NCI-H2196 treated with DMSO at 0.1 percent for 48 hours (cell line): ENCODE measurements at regions not wholly inside any gene's neighbourhood (a gene's known extent, or its start where the extent isn't known, plus 50 kb on each side); places are given as distances from the start of the nearest gene placed in this dataset.
"Not testable (repeated sequence)": the region's sequence is repeated elsewhere in the genome, so short reads cannot be mapped to it uniquely, and the experiment has no call there.

Experiments
- DNase-seq: peaks from one replicate; lab custom pipeline; 2025; ENCODE audit not compliant: unreplicated experiment; lab: John Stamatoyannopoulos, UW

DNA sequence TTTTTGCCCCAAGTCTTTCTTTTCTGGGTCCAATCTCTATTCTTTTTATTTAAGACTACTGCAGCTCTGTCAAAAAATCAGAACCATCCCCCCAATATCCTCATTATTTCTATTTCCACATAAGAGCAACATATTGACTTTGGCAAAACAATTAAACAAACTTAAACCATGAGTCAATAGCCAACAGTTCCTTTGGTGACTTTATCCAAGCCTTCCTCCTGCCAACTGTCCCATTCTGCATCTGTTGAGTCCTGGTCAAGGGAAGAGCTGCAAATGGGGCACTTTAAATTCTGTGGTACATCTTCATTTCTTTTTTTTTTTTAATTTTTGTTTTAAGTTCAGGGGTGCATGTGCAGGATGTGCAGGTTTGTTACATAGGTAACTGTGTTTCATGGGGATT, 1875.0 kb upstream of the PCDH7 start:
- DNase-seq = no peak

GRCh38 chr4:28857028-28857427, 1863.1 kb upstream of the PCDH7 start:
- DNase-seq = not testable (repeated sequence)

DNA sequence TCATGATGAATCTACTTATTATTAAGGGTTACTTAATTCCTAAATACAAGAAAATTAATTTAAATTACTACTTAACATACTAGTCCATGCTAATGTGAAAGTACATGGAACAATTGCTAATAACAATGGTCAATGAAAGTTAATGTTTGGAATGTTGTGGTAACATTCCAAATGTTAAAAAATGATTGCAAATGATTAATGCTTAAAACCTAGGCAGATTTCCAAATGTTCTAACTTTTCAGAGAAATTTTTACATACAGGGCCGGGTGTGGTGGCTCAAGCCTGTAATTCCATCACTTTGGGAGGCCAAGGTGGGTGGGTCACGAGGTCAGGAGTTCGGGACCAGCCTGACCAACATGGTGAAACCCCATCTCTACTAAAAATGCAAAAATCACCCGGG, 1851.3 kb upstream of the PCDH7 start:
- no peak for DNase-seq

GRCh38 chr4:28879178-28879577, 1841.0 kb upstream of the PCDH7 start:
- no peak for DNase-seq

DNA sequence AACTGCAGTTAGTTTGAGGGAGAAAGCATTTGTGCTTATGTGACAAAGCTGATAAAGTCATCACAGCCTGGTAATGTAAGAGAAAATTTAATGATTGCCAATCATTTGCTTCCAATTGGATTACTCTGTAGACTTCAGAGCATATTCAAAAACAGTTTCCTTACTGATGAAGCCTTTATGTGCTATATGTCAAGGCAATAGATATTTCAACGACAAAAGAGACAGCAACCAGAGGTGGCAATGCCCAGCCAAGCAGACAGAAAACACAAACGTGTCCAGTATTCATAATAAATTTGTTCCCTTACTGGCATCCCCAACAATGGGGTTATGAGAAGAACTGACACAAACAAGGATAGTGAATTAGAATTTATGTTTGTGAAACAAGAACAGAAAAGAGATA, 1840.3 kb upstream of the PCDH7 start:
- DNase-seq = no peak

DNA sequence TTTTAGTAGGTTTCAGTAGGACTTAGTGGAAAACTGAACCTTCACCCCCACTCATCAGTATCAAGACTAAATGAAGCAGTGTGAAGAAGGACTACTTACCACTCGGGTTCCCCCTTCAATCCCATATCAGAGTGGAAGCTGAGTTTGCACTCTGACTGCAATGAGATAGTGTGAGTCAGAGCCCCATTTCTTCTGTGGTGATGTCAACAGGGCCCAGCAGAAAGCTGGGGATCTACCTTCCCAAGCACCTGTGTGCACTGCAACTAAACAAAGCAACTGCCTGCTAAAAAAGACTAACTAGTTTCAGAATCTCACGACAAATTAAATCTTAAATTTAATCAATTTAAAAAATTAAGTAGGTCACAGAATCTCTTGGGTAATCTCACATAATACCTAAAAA, 1837.0 kb upstream of the PCDH7 start:
- no peak for DNase-seq

GRCh38 chr4:28886934-28887333, 1833.2 kb upstream of the PCDH7 start:
- DNase-seq = no peak

GRCh38 chr4:28890949-28891775, 1829.0 kb upstream of the PCDH7 start:
- DNase-seq = no peak

DNA sequence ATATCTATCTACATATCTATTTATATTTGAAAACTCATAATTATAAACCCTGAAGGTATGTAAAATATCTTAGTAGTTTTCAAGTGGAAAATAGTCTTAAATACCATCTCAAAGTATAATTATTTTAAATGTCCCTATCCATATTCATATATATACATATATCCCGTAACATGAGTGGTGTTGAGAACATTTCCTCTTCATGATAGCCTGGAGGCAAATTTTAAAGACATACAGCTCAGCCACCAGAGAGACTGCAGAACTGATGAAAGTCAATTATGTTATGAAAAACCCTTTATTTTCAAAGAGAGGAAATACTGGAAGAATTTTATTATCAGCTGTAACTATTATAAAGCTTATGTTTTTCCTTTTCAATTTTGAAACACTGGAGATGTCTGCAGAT, 1806.7 kb upstream of the PCDH7 start:
- DNase-seq = no peak

DNA sequence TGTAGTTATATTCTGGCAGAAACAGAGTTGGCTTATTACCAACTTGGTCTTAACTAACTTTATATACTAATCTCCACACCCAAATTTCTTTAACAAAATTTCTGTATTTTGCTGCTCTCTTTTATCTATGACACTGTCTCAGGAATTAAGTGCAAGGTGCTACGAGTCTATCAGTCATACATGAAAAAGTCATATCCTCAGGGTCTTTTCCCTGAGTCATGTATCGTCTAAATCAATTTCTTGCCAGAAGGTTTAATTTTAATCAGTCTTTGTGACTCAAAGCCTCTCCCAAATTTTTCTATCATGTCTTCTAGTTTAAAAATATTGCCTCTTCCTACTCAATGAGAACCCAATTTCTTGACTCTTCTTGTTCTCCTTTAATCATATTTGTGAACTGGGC, 1803.6 kb upstream of the PCDH7 start:
- DNase-seq = no peak

GRCh38 chr4:28918871-28919270, 1801.3 kb upstream of the PCDH7 start:
- DNase-seq = no peak

DNA sequence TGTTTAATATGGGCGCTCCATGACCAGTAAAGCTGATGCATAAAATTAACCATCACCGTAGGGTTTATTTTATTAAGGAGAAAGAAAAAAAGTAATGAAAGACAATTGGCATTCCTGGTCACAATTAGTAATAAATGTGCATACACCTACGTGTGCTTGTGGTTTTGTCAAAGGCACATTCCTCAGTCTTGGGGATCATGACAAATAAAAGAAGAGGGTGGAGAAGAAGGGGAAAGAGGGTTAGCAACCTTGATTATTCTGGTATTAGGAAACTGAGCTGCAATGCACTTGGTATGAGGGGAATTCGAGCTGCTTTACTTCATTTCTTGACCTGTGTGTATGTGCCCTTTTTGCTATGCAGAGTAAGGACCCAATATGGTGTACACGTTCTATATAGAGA, 1798.3 kb upstream of the PCDH7 start:
- DNase-seq = no peak

DNA sequence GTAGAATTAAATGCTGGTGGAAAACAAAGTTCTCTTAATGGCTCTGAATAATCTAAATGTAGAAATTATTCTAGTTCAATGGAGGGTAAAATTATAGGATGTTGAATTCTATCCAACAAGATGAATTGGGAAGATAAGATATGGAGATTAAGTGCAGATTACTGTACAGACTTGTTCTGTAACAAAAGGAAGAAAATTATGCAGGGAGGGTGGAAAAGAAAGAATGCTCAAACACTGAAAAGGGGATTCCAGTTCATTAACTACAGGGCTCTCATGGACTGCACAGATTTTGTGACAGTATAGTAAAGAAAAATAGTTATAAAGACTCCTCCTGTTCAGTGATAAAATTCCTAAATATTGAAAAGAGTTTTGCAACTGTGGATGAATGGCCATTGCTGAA, 1794.0 kb upstream of the PCDH7 start:
- no peak for DNase-seq

- no peak for DNase-seq
These were observed 1777.5 kb upstream of the PCDH7 start for GRCh38 chr4:28942631-28943030.

DNA sequence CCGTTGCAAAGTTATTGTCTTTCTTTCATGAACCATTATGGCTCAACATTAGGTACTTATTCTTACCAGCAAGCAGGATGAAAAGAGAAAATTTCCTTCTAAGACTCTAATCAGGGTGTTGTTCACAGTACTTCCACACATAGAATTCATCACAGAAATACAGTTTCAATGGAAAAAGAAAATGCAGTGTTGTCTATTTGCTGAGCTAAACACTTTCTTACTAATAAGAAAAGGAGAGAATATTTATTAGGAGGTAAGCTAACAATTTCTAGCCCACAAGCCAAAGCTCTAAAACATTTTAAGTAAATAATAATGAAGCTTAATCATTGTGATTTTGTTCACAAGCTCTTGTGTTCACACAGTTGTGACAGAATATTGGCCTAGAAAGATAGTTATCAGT, 1772.8 kb upstream of the PCDH7 start:
- DNase-seq = no peak

DNA sequence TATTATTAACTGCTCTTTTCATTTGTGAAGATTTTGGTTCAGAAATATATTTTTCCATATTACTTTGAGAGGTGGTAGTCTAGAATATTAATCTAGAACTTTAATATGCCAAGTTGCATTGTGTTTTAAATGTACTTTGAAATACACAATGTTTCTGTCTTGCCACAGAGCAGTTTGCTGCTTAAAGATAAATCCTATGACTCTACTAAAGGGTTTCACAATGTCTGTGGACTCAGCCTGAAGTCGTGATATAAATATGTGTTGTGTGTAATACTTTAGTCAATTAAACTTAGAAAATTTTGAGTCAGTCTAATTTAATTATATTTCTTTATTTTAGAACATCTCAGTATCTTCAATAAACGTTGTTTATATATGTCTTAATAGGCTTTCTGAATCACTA, 1771.7 kb upstream of the PCDH7 start:
- DNase-seq = no peak

- no peak for DNase-seq
These were observed 1753.2 kb upstream of the PCDH7 start for GRCh38 chr4:28966982-28967381.

- no peak for DNase-seq
These were observed 1746.4 kb upstream of the PCDH7 start for GRCh38 chr4:28973587-28974350.

DNA sequence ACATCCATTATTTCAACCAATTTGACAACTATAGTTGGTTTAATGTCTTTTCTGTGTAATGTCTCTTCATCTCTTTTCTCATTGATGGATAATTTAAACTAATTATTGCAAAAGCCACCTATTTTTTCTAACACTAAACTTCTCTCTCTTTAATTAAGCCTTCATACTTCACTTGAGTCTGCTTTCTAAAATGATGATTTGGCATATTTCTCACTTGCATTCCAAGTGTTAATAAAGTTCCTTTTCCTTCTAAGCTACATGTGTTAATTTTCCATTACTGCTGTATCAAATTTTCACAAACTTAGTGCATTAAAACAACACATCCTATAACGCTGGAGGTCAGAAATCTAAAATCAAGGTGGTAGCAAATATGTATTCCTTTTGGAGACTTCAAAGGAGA, 1743.8 kb upstream of the PCDH7 start:
- DNase-seq = no peak

DNA sequence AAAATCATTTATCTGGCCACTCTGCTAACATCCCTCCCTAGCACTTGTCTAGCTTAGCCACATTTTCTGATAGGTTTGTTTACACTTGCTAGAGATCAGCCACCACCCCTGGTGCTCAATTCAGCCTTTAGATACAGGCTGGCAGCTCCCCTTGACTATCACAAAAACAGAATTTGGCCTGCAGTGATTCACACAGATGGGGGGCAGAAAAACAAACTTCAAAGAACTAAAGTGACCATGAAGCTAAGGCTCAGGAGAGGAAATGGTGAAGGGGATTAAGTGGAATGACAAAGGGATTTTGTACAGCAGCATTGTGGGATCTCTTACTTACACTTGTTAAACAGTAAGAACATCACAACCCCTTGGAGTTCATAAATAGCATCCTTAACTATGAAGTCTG, 1718.0 kb upstream of the PCDH7 start:
- DNase-seq = no peak

DNA sequence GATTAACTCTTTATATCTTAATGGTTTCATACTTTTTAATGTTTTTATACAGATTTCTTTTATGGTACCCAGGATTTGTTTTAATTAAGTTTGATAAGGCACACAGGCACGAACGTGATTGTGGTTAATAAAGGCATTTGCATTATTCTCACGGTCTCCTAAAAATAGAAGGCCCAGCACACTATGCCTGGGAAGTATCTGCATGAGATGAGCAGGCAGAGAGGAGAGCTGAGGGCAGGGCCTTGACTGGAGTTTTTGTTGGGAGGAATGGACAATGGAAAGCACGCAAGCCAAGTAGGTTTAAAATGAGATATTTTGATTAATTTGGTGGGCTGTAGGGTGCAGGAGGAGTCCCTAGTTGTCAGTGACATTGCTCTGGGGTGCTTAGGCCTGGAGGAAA, 1714.3 kb upstream of the PCDH7 start:
- no peak for DNase-seq

- DNase-seq = no peak
These were observed 1710.3 kb upstream of the PCDH7 start for GRCh38 chr4:29009908-29010307.

GRCh38 chr4:29013341-29013740, 1706.8 kb upstream of the PCDH7 start:
- no peak for DNase-seq
